T follicular helper cell (primary cell): ENCODE measurements at regions not wholly inside any gene's neighbourhood (a gene's known extent, or its start where the extent isn't known, plus 50 kb on each side); places are given as distances from the start of the nearest gene placed in this dataset.
"Not testable (repeated sequence)": the region's sequence is repeated elsewhere in the genome, so short reads cannot be mapped to it uniquely, and the experiment has no call there.

ENCODE experiments used
- DNase-seq: peaks from one replicate; pipeline ENCODE4 v3.0.0-alpha.2; 2020; ENCODE audit warnings: low read depth

- DNase-seq: not testable (repeated sequence)
Measured at GRCh38 chr9:40906879-40907278, 221.6 kb downstream of the FOXD4L6 start.

DNA sequence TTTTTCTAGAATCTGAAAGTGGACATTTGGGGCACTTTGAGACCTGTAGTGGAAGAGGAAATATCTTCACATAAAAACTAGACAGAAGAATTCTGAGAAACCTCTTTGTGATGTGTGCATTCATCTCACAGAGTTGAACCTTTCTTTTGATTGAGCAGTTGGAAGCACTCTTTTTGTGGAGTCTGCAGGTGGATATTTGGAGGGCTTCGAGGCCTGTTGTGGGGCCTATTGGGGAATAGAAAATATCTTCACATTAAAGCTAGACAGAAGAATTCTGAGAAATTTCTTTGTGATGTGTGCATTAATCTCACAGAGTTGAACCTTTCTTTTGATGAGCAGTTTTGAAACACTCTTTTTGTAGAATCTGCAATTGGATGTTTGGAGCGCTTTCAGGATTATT lies 236.2 kb downstream of the FOXD4L6 start:
- not testable (repeated sequence) for DNase-seq

DNA sequence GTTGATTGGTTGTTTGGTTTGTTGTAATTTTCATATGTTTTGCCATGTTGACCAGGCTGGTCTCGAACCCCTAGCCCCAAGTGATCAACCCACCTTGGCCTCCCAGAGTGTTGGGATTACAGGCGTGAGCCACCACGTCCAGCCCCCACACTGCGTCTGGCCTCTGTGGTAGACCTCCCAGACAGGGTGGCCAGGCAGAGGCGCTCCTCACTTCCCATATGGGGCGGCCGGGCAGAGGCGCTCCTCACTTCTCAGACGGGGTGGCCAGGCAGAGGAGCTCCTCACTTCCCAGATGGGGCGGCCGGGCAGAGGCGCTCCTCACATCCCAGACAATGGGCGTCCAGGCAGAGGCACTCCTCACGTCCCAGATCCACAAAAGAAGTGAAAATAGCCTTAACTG lies 242.6 kb downstream of the FOXD4L6 start:
- not testable (repeated sequence) for DNase-seq

DNA sequence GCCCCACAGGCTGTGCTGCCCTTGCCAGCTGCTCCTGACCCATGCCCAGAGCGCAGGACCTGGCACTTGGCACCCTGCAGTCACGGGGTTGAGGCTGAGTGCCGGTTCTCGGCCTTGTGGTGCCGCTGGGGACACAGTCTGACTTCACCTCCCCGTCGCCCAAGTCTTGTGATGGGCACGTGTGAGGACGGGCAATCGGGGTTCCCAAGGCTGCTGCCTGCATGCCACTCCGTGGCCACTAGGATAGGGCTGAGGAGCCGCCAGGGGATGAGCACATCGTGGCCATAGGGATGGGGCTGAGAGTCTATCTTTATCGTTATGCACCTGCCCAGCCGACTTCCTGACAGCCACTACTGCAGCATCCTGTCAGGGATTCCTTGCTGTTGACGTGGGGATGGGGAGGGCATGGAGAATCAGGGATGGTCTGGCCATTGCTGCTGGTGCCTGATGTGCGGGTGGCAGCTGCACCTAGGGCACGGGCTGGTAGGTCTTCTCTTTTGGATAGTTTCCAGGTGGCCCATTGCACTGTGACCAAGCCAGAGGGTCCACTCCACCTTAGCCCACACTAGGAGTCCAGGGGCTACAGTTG lies 243.5 kb downstream of the FOXD4L6 start:
- not testable (repeated sequence) for DNase-seq

DNA sequence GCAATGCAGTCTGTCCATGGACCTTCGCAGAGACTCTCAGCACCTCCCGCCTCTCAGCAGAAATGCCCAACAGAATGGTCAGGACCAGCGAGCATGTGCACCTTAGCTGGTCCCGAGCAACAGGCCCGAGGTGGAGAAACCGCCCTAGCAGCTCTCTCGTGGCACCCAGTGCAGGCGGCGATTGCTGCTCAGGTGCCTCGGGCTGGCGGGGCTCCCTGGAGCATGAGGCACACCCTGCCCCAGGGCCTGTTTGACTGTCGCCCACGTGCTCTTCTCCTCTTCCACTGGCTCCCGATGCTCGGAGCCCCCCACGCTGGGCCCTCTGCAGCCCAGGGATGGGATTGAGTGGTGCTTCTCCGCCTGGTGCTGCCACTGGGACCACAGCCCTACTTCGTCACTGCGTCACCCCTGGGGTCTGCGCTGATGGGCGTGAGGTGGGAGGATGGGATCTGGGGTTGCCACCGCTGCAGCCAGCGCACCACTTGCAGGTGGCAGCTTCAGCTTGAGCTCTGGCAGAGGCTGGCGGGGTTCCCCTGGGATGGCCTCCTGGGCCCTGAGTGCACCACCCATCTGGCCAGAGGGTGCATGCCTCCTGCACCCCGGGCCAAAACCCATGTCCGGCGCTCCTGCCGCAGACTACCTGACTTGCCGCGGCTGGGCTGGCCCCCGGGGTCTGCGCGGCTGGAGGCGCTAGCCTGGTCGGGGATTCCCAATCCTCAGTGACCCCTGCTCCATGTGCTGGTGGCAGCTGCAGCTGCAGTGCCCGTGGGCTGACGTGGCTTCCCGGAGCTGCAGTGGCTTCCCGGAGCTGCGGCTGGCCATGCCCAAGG lies 244.2 kb downstream of the FOXD4L6 start:
- DNase-seq: no peak

DNA sequence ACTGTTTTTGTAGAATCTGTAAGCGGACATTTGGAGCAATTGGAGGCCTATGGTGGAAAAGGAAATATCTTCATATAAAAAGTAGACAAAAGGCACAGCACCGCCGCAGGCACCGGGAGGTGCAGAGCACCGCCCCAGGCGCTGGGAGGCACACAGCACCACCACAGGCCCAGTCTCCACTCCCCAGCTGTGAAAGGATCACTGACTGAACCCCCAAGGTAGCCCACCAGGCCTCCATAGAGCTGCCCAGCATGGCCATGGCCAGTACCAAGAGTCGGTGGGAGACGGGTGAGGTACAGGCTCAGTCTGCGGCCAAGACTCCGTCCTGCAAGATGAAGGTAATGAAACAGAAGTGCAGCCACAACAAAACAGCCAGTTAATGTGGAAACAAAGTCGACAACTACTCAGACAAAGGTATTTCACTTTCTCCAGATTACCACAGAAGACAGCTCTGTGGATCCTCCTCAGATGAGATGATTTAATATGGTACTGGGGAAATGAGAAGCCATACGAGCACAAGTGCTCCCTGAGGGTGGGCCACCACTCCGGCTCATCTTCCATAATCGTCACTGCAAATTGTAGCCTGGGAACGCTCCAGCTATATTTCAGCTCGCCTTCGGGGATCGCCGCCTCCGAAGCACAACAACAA lies 244.9 kb downstream of the FOXD4L6 start:
- DNase-seq: not testable (repeated sequence)

DNA sequence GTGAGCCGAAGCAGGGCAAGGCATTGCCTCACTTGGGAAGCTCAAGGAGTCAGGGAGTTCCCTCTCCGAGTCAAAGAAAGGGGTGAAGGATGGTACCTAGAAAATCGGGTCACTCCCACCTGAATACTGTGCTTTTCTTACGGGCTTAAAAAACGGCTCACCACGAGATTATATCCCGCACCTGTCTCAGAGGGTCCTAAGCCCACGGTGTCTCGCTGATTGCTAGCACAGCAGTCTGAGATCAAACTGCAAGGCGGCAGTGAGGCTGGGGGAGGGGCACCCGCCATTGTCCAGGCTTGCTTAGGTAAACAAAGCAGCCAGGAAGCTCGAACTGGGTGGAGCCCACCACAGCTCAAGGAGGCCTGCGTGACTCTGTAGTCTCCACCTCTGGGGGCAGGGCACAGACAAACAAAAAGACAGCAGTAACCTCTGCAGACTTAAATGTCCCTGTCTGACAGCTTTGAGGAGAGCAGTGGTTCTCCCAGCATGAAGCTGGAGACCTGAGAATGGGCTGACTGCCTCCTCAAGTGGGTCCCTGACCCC lies 254.7 kb downstream of the FOXD4L6 start:
- DNase-seq: not testable (repeated sequence)

GRCh38 chr9:40868437-40868836 lies 260.0 kb downstream of the FOXD4L6 start:
- DNase-seq: not testable (repeated sequence)
